A673 (cell line): ENCODE measurements at regions not wholly inside any gene's neighbourhood (a gene's known extent, or its start where the extent isn't known, plus 50 kb on each side); places are given as distances from the start of the nearest gene placed in this dataset.

Source experiments
- BruUV-seq: library from RNA; stranded (reverse); fragments of 400-500 nt; replicated peaks from 2 replicates; lab custom pipeline; 2021; lab: Mats Ljungman, UMichigan
- CTCF ChIA-PET: fragments of 300-600 bp; sonication (Branson Sonifier 250); formaldehyde crosslinking; loops from one replicate; lab custom pipeline; 2022; ENCODE audit warnings: antibody characterized with exemption; lab: Charles Lee
- POLR2A ChIA-PET: fragments of 300-600 bp; sonication (Branson Sonifier 250); formaldehyde crosslinking; loops from one replicate; lab custom pipeline; 2022; ENCODE audit warnings: antibody characterized with exemption; ENCODE audit not compliant: low non-redundant PET; lab: Charles Lee
- DNase-seq: peaks from one replicate; pipeline ENCODE4 v3.0.0-alpha.2; 2015; ENCODE audit warnings: low spot score
- H3K27ac ChIP-seq: fragments of 200-600 bp; sonication (generic); 2 replicates; pipeline ENCODE4 v1.5.1; 2016; ENCODE audit warnings: mixed run types, low read depth, mild to moderate bottlenecking, mixed read lengths, antibody characterized with exemption, low read length; ENCODE audit not compliant: poor library complexity, severe bottlenecking
- H3K27me3 ChIP-seq: fragments of 200-600 bp; sonication (generic); replicated peaks from 2 replicates; pipeline ENCODE4 v1.6.1; 2017; ENCODE audit warnings: mixed run types, low read depth, mild to moderate bottlenecking, mixed read lengths, antibody characterized with exemption, low read length; ENCODE audit not compliant: insufficient read depth, poor library complexity
- H3K36me3 ChIP-seq: fragments of 200-600 bp; sonication (generic); 2 replicates; pipeline ENCODE4 v1.6.1; 2016; ENCODE audit warnings: mixed run types, mild to moderate bottlenecking, mixed read lengths, antibody characterized with exemption, low read length; ENCODE audit not compliant: insufficient read depth, poor library complexity, severe bottlenecking
- H3K4me1 ChIP-seq: fragments of 200-600 bp; sonication (generic); 2 replicates; pipeline ENCODE4 v1.6.1; 2017; ENCODE audit warnings: mixed run types, mild to moderate bottlenecking, mixed read lengths, antibody characterized with exemption, low read length; ENCODE audit not compliant: insufficient read depth, poor library complexity, severe bottlenecking
- H3K4me3 ChIP-seq: fragments of 200-600 bp; sonication (generic); 2 replicates; pipeline ENCODE4 v1.5.1; 2016; ENCODE audit warnings: low read depth, mixed run types, mild to moderate bottlenecking, mixed read lengths, low read length; ENCODE audit not compliant: poor library complexity, severe bottlenecking
- H3K9me3 ChIP-seq: fragments of 200-600 bp; sonication (generic); 2 replicates; pipeline ENCODE4 v1.6.1; 2016; ENCODE audit warnings: mixed run types, low read depth, mild to moderate bottlenecking, mixed read lengths, antibody characterized with exemption, low read length; ENCODE audit not compliant: poor library complexity, severe bottlenecking
- EZH2 ChIP-seq: fragments of 200-600 bp; sonication (generic); IDR thresholded peaks from 2 replicates; pipeline ENCODE4 v1.6.1; 2017; ENCODE audit warnings: borderline replicate concordance, low read depth, mild to moderate bottlenecking, mixed read lengths, antibody characterized with exemption, low read length; ENCODE audit not compliant: poor library complexity, severe bottlenecking
- intact Hi-C: fragments of 100-400 bp; cut with micrococcal nuclease; formaldehyde crosslinking; loops from one replicate; pipeline ENCODE4 v1.10.0; 2022; ENCODE audit not compliant: unreplicated experiment
- TF ChIP-seq, protein P1 (sequence below): fragments of 300-800, 200-600 bp; sonication (generic); conservative IDR thresholded peaks from 2 replicates; pipeline ENCODE4 v1.5.1; 2017; ENCODE audit warnings: low read depth, mild to moderate bottlenecking, antibody characterized with exemption, low read length, moderate library complexity, mixed read lengths

DNA sequence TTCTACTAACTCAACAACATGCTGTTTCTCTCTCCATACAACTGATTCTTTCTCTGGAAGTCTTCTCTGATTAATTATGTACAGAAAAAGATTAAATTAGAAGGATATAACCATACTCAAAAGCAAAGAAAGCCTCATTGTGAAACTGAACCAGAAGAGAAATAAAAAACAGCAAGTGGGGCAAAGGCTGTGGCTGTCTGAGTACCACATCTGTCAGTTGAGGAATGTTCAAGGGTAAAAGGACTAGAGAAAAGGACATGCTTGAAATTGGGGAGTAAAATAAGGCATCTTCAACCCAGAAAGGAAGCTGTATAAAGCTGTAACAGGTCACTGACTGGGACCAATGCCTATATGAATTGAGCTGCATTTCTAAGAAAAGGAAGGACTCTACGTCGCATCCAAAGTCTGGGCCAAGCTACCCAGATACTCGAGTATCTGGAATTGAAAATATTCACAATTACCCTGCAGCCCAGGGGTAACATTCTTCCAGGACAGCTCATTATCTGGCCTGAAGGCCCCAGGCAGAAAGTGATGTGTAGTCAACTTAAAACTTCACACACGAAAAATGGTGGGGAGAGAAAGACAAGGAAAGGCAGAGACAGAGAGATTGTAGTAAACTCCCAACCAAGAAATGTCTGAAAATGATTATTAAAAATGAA, 356.0 kb upstream of the GALNT5 start:
- ChIA-PET CTCF (no interaction called here), POLR2A (no interaction called here)
- no peaks in the 10 kb centered on the region for H3K4me1 ChIP-seq
- intact Hi-C loops = no loop called here
- H3K27me3 ChIP-seq = no peaks in the 10 kb centered on the region
- TF ChIP-seq, protein P1, sequence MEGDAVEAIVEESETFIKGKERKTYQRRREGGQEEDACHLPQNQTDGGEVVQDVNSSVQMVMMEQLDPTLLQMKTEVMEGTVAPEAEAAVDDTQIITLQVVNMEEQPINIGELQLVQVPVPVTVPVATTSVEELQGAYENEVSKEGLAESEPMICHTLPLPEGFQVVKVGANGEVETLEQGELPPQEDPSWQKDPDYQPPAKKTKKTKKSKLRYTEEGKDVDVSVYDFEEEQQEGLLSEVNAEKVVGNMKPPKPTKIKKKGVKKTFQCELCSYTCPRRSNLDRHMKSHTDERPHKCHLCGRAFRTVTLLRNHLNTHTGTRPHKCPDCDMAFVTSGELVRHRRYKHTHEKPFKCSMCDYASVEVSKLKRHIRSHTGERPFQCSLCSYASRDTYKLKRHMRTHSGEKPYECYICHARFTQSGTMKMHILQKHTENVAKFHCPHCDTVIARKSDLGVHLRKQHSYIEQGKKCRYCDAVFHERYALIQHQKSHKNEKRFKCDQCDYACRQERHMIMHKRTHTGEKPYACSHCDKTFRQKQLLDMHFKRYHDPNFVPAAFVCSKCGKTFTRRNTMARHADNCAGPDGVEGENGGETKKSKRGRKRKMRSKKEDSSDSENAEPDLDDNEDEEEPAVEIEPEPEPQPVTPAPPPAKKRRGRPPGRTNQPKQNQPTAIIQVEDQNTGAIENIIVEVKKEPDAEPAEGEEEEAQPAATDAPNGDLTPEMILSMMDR = no peak
- TF ChIP-seq EZH2 = no peak
- DNase-seq = no peak
- no peaks in the 10 kb centered on the region for H3K36me3 ChIP-seq
- no peaks in the 10 kb centered on the region for H3K9me3 ChIP-seq
- no peak overlapping the region for H3K27ac ChIP-seq
- no TSS peak for BruUV-seq
- H3K4me3 ChIP-seq = no peak overlapping the region

DNA sequence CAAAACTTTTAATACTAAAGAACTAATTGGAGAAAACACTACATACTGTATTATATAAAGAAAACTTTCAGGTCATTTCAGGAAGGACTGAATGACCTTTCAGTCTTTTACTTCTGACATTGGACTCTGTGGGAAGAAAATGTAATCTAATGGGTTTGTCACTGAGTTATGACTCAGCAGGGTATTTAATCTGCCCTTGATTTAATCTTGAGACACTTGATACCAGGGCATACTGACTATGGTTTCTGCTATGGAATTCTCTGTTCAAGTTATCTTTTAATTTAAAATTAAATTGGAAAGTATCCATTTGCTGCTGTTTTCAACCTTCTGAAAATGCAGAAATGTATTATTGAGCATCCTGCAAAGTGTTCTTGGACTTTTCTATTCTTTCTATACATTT, 354.2 kb upstream of the GALNT5 start:
- no peak for DNase-seq
- Histone ChIP-seq H3K36me3 (no peaks in the 10 kb centered on the region), H3K9me3 (no peaks in the 10 kb centered on the region), H3K27ac (no peak overlapping the region), H3K27me3 (no peaks in the 10 kb centered on the region), H3K4me1 (no peaks in the 10 kb centered on the region), H3K4me3 (no peak overlapping the region)
- TF ChIP-seq, protein P1 = no peak
- no peak for TF ChIP-seq EZH2
- ChIA-PET POLR2A (no interaction called here), CTCF (no interaction called here)
- intact Hi-C loops = no loop called here
- BruUV-seq = no TSS peak

DNA sequence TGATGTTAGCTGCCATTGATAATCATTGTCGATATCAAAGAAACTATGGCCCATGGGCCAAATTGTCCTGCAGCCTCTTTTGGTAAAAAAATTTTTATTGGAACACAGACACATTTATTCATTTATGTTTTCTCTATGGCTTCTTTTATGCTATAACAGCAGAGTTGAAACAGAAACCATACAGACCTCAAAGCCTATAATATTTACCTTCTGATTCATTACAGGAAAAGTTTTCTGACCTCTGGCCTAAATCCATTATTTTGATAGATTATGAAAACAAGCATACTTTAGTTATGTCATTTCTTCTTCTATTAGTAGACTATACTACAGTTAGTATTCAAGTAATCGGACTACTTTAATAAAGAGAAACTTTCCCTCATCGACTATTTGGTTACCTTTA, 349.7 kb upstream of the GALNT5 start:
- intact Hi-C loops = no loop called here
- H3K27ac ChIP-seq = no peak overlapping the region
- no peak overlapping the region for H3K4me3 ChIP-seq
- no peaks in the 10 kb centered on the region for H3K36me3 ChIP-seq
- DNase-seq = no peak
- no peaks in the 10 kb centered on the region for H3K9me3 ChIP-seq
- no peak for TF ChIP-seq EZH2
- TF ChIP-seq, protein P1 = no peak
- ChIA-PET CTCF (no interaction called here), POLR2A (no interaction called here)
- no peaks in the 10 kb centered on the region for H3K4me1 ChIP-seq
- no TSS peak for BruUV-seq
- H3K27me3 ChIP-seq = no peaks in the 10 kb centered on the region
